ENCODE measurements at regions not wholly inside any gene's neighbourhood (a gene's known extent, or its start where the extent isn't known, plus 50 kb on each side); places are given as distances from the start of the nearest gene placed in this dataset.

GRCh38 chr6:168132531-168133167, 53.6 kb upstream of the FRMD1 start (continued):
- peak; percentile 49; the same call in 1 of the 2 replicates for TF ChIP-seq BHLHE40 (IDR thresholded peaks at IDR 0.05; ENCODE audit: low read depth, low read length)

DNA sequence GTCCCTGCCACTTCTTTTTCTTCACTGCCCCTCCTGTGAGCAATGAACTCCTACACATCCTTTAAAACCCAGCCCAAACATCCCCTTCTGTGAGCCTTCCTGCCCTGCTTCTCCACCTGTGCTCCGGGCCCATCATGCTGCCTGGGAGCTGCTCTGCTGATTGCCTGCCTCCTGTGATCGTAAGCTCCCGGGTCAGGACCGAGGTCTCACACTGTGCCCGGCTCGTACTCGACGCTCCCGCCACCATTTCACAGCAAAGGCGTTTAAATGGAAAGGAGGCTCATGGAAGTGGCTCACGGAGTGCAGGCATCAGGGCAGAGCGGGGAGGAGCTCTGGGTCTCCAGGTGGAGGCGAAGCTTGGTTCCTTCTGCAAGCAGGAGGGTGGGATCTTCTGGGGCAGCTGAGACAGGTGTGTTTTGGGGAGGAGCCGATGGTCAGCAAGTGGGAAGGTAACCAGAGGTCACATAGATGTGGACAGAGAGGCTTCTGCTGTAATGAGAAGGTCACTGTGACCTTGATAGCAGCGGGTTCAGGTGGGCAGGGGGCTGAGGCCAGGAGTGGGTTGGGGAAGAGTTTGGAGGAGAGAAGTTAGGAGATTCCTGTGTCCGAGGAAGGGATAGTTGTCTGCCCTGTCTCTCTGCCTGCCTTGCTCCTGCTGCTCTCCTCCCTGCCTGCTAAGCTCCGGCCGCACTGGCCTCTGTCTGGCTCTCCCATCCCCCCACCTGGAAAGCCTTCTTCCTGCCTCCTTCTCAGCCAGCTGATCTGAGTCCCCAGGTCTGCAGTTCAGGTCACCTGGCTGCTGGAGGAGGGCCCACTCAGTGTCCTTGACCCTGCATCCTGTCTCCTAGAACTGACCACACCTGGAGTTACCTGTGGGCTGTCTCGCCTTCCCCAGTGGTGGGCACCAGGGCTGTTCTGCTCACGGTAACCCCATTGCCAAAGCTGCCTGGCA, 52.7 kb upstream of the FRMD1 start:
- H3K9me3 ChIP-seq (ENCODE audit: control insufficient read depth, insufficient read depth, low read length), result no peaks in the 10 kb centered on the region
- H3K4ac ChIP-seq (ENCODE audit: low read depth, low read length), result no peak overlapping the region
- in situ Hi-C loops (cut with MboI; ENCODE audit: low sequenced_read_pairs) (no loop called here), dilution Hi-C loops (cut with HindIII; ENCODE audit: low sequenced_read_pairs, unreplicated experiment) (no loop called here), intact Hi-C loops (cut with micrococcal nuclease) (loop anchor here (1.0 to 2.0 kb wide), 2 partner anchors 43 to 71 kb away; no protein-coding TSS in a partner anchor)
- no peak overlapping the region; the same call in 1 of the 2 replicates for H3K4me2 ChIP-seq (ENCODE audit: low read depth, low read length)
- no peak overlapping the region for H4K91ac ChIP-seq (ENCODE audit: insufficient read depth, low read depth, low read length)
- POLR2A ChIA-PET (ENCODE audit: unreplicated experiment), result no interaction called here
- peak overlapping the region; percentile 34 for H2AK9ac ChIP-seq (replicated peaks; ENCODE audit: low read depth, low read length, poor library complexity)
- H2AFZ ChIP-seq (replicated peaks; ENCODE audit: low read length, poor library complexity), result no peak overlapping the region
- H3K14ac ChIP-seq (replicated peaks; ENCODE audit: low read depth, low read length), result no peak overlapping the region
- BruUV-seq (replicated peaks), result no TSS peak
- DNase-seq (no peak), ATAC-seq (ENCODE audit: low read depth) (no peak)
- WGBS, 2 experiments (ENCODE audit: extremely low coverage in 2 of 2, insufficient read length in 1 of 2), result 92% methylated on average over 12 of the region's 20 CpGs; no CpG with 5 or more reads in 1 of the 2 experiments
- no peak overlapping the region for H3K56ac ChIP-seq (ENCODE audit: extremely low read depth, insufficient read depth, low read length)
- H3K79me1 ChIP-seq (ENCODE audit: low read depth in 1 of 2, low read length in 2 of 2), result no peaks in the 10 kb centered on the region
- no peak overlapping the region for H3K18ac ChIP-seq (ENCODE audit: low read depth, low read length)
- no peak for TF ChIP-seq NFE2L2 (IDR thresholded peaks at IDR 0.05; ENCODE audit: low read depth, low read length)
- TF ChIP-seq CTCF (conservative IDR thresholded peaks at IDR 0.05; ENCODE audit: low read depth, low read length), result no peak
- no peak for TF ChIP-seq BHLHE40 (IDR thresholded peaks at IDR 0.05; ENCODE audit: low read depth, low read length)
- TF ChIP-seq RFX5 (IDR thresholded peaks at IDR 0.05; ENCODE audit: low read depth, low read length), result no peak
- TF ChIP-seq RCOR1 (IDR thresholded peaks at IDR 0.05; ENCODE audit: insufficient replicate concordance, low read length), result no peak
- no peak for TF ChIP-seq MAZ (IDR thresholded peaks at IDR 0.05; ENCODE audit: borderline replicate concordance, low read depth, low read length)
- no peak for TF ChIP-seq CHD1 (IDR thresholded peaks at IDR 0.05; ENCODE audit: low read depth, low read length)
- no peak for TF ChIP-seq SMC3 (IDR thresholded peaks at IDR 0.05; ENCODE audit: low read depth, low read length)
- TF ChIP-seq, protein P1, sequence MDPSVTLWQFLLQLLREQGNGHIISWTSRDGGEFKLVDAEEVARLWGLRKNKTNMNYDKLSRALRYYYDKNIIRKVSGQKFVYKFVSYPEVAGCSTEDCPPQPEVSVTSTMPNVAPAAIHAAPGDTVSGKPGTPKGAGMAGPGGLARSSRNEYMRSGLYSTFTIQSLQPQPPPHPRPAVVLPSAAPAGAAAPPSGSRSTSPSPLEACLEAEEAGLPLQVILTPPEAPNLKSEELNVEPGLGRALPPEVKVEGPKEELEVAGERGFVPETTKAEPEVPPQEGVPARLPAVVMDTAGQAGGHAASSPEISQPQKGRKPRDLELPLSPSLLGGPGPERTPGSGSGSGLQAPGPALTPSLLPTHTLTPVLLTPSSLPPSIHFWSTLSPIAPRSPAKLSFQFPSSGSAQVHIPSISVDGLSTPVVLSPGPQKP (IDR thresholded peaks at IDR 0.05; ENCODE audit: borderline replicate concordance, low read depth, low read length), result no peak
- H4K5ac ChIP-seq (ENCODE audit: low read depth, low read length), result no peak overlapping the region
- no peaks in the 10 kb centered on the region for H4K20me1 ChIP-seq (ENCODE audit: insufficient read depth, low read length)
- H3K27ac ChIP-seq (ENCODE audit: insufficient read depth, low read length), result no peak overlapping the region
- H2BK15ac ChIP-seq (ENCODE audit: low read depth, low read length), result no peak overlapping the region
- H3K4me1 ChIP-seq (ENCODE audit: control insufficient read depth, insufficient read depth, low read length), result peaks cover 2% of the 10 kb centered on the region; the same call in 1 of the 2 replicates
- no peak overlapping the region for H4K8ac ChIP-seq (ENCODE audit: low read depth in 2 of 2, low read length in 2 of 2)
- CTCF ChIA-PET, result interaction anchor here (0.8 to 2.4 kb wide), 4 partner anchors 14 to 247 kb away, joined by 3 to 10 read pairs (median 6); no protein-coding TSS in a partner anchor
- H3K9me1 ChIP-seq (ENCODE audit: insufficient read depth, low read length), result no peaks in the 10 kb centered on the region
- H3K27me3 ChIP-seq (ENCODE audit: control insufficient read depth, insufficient read depth, low read length), result peaks cover 7% of the 10 kb centered on the region
- no peak overlapping the region for H3K9ac ChIP-seq (ENCODE audit: low read depth, low read length)
- no peaks in the 10 kb centered on the region for H3K36me3 ChIP-seq (ENCODE audit: control insufficient read depth, insufficient read depth, low read length)
- H2BK120ac ChIP-seq (ENCODE audit: low read depth, low read length), result no peak overlapping the region
- H2BK20ac ChIP-seq (ENCODE audit: low read depth, low read length), result no peak overlapping the region
- H2BK5ac ChIP-seq (ENCODE audit: low read depth, low read length, poor library complexity, severe bottlenecking), result no peak overlapping the region
- no peak overlapping the region for H3K4me3 ChIP-seq (ENCODE audit: insufficient read depth, low read depth, low read length)
- no peak overlapping the region for H2AK5ac ChIP-seq (ENCODE audit: low read depth, low read length)
- H3K23ac ChIP-seq (ENCODE audit: low read depth, low read length), result no peak overlapping the region

Measured in IMR-90 (cell line).